ENCODE measurements at regions not wholly inside any gene's neighbourhood (a gene's known extent, or its start where the extent isn't known, plus 50 kb on each side); places are given as distances from the start of the nearest gene placed in this dataset.

- H3K27me3 Mint-ChIP-seq (ENCODE audit: low read depth) = no peaks in the 10 kb centered on the region
- DNase-seq (ENCODE audit: low spot score) = no peak
- H3K9me3 Mint-ChIP-seq = no peaks in the 10 kb centered on the region
- H3K4me3 Mint-ChIP-seq = no peak overlapping the region
- H3K4me1 Mint-ChIP-seq = peaks cover 69% of the 10 kb centered on the region
- ChIA-PET POLR2A (interaction anchor here (1.7 kb wide), 1 partner anchor 35 kb away, joined by 6 read pairs; no protein-coding TSS in a partner anchor), CTCF (interaction anchor here (1.6 to 2.0 kb wide), 2 partner anchors 15 to 34 kb away, joined by 4 to 11 read pairs; no protein-coding TSS in a partner anchor)
- H3K27ac Mint-ChIP-seq = no peak overlapping the region
- no peak for ATAC-seq
- TF ChIP-seq CBFB (CRISPR knock-in tag; IDR thresholded peaks at IDR 0.05; ENCODE audit: low read depth) = no peak
- TF ChIP-seq KAT7 (CRISPR knock-in tag; IDR thresholded peaks at IDR 0.05; ENCODE audit: borderline replicate concordance) = no peak
- no peak for TF ChIP-seq ETV6 (CRISPR knock-in tag; IDR thresholded peaks at IDR 0.05)
- no peak for TF ChIP-seq RELA (CRISPR knock-in tag; IDR thresholded peaks at IDR 0.05; ENCODE audit: borderline replicate concordance)
- TF ChIP-seq NR1H2 (CRISPR knock-in tag; IDR thresholded peaks at IDR 0.05) = no peak
- TF ChIP-seq CTCF (IDR thresholded peaks at IDR 0.05) = no peak
- TF ChIP-seq NFATC4 (CRISPR knock-in tag; IDR thresholded peaks at IDR 0.05) = no peak
- TF ChIP-seq JUN (CRISPR knock-in tag; IDR thresholded peaks at IDR 0.05) = no peak
- no peak for TF ChIP-seq E2F5 (CRISPR knock-in tag; IDR thresholded peaks at IDR 0.05)
- peaks cover 2% of the 10 kb centered on the region; the same call in 1 of the 2 replicates for H3K36me3 Mint-ChIP-seq
Measured at GRCh38 chr17:77437017-77437416, 296.2 kb downstream of the SEC14L1 start.

- ATAC-seq (no peak), DNase-seq (ENCODE audit: low spot score) (no peak)
- no peak overlapping the region for H3K4me3 Mint-ChIP-seq
- TF ChIP-seq EMX1 (CRISPR knock-in tag; IDR thresholded peaks at IDR 0.05) = no peak
- ChIA-PET POLR2A (no interaction called here), CTCF (no interaction called here)
- H3K4me1 Mint-ChIP-seq = peaks cover 62% of the 10 kb centered on the region
- H3K27me3 Mint-ChIP-seq (ENCODE audit: low read depth) = no peaks in the 10 kb centered on the region
- H3K27ac Mint-ChIP-seq = no peak overlapping the region
- H3K36me3 Mint-ChIP-seq = peaks cover 2% of the 10 kb centered on the region; the same call in 1 of the 2 replicates
- H3K9me3 Mint-ChIP-seq = no peaks in the 10 kb centered on the region
Measured at GRCh38 chr17:77437747-77438146, 297.0 kb downstream of the SEC14L1 start.

- peaks cover 59% of the 10 kb centered on the region for H3K4me1 Mint-ChIP-seq
- ChIA-PET CTCF (interaction anchor here (1.3 to 1.5 kb wide), 2 partner anchors 9 kb away, joined by 3 to 8 read pairs; no protein-coding TSS in a partner anchor), POLR2A (no interaction called here)
- ATAC-seq (no peak), DNase-seq (ENCODE audit: low spot score) (no peak)
- H3K27ac Mint-ChIP-seq = peak overlapping the region; percentile 79
- no peak overlapping the region for H3K4me3 Mint-ChIP-seq
- H3K27me3 Mint-ChIP-seq (ENCODE audit: low read depth) = no peaks in the 10 kb centered on the region
- H3K36me3 Mint-ChIP-seq = peaks cover 2% of the 10 kb centered on the region; the same call in 1 of the 2 replicates
- no peaks in the 10 kb centered on the region for H3K9me3 Mint-ChIP-seq
- no peak for TF ChIP-seq CBFB (CRISPR knock-in tag; IDR thresholded peaks at IDR 0.05; ENCODE audit: low read depth)
- no peak for TF ChIP-seq FOXJ3 (CRISPR knock-in tag; IDR thresholded peaks at IDR 0.05; ENCODE audit: borderline replicate concordance)
- no peak for TF ChIP-seq MXD4 (CRISPR knock-in tag; IDR thresholded peaks at IDR 0.05; ENCODE audit: borderline replicate concordance)
- no peak for TF ChIP-seq FOXP1 (CRISPR knock-in tag; IDR thresholded peaks at IDR 0.05; ENCODE audit: borderline replicate concordance)
- TF ChIP-seq IRF1 (CRISPR knock-in tag; IDR thresholded peaks at IDR 0.05) = no peak
- TF ChIP-seq SMAD3 (CRISPR knock-in tag; IDR thresholded peaks at IDR 0.05; ENCODE audit: borderline replicate concordance) = no peak
- TF ChIP-seq TP53 (CRISPR knock-in tag; IDR thresholded peaks at IDR 0.05) = no peak
- TF ChIP-seq ZNF532 (CRISPR knock-in tag; IDR thresholded peaks at IDR 0.05; ENCODE audit: borderline replicate concordance) = no peak
- TF ChIP-seq ZNF416 (CRISPR knock-in tag; IDR thresholded peaks at IDR 0.05) = no peak
- TF ChIP-seq NR1H2 (CRISPR knock-in tag; IDR thresholded peaks at IDR 0.05) = no peak
- TF ChIP-seq ZBTB43 (CRISPR knock-in tag; IDR thresholded peaks at IDR 0.05) = no peak
Measured at GRCh38 chr17:77438241-77439188, 297.7 kb downstream of the SEC14L1 start.

All from WTC11 (cell line).